ENCODE measurements at regions not wholly inside any gene's neighbourhood (a gene's known extent, or its start where the extent isn't known, plus 50 kb on each side); places are given as distances from the start of the nearest gene placed in this dataset.

GRCh38 chr13:63024458-63024857, 1608.8 kb upstream of the PCDH20 start:
- Histone ChIP-seq H3K27me3 (replicated peaks; ENCODE audit: insufficient read depth) (no peaks in the 10 kb centered on the region), H3K4me1 (ENCODE audit: control insufficient read depth in 1 of 2, low read depth in 2 of 2) (no peaks in the 10 kb centered on the region), H3K36me3 (no peaks in the 10 kb centered on the region), H3K4me3 (no peak overlapping the region), H3K27ac (no peak overlapping the region), H3K9me3 (no peaks in the 10 kb centered on the region)
- DNase-seq (ENCODE audit: low spot score) (no peak), ATAC-seq (ENCODE audit: insufficient number of reproducible peaks, low FRiP score, low read depth) (no peak)
- TF ChIP-seq CTCF (IDR thresholded peaks at IDR 0.05), result no peak

GRCh38 chr13:63011996-63012395, 1596.3 kb upstream of the PCDH20 start:
- H3K27ac ChIP-seq, result no peak overlapping the region
- ATAC-seq (ENCODE audit: insufficient number of reproducible peaks, low FRiP score, low read depth) (no peak), DNase-seq (ENCODE audit: low spot score) (no peak)
- no peaks in the 10 kb centered on the region for H3K27me3 ChIP-seq (replicated peaks; ENCODE audit: insufficient read depth)
- H3K4me1 ChIP-seq (ENCODE audit: control insufficient read depth in 1 of 2, low read depth in 2 of 2), result no peaks in the 10 kb centered on the region
- H3K9me3 ChIP-seq, result peaks cover 8% of the 10 kb centered on the region
- H3K4me3 ChIP-seq, result no peak overlapping the region
- no peaks in the 10 kb centered on the region for H3K36me3 ChIP-seq
- TF ChIP-seq CTCF (IDR thresholded peaks at IDR 0.05), result no peak

- no peak for DNase-seq (ENCODE audit: low spot score)
- Histone ChIP-seq H3K36me3 (no peaks in the 10 kb centered on the region), H3K9me3 (peaks cover 8% of the 10 kb centered on the region), H3K27me3 (replicated peaks; ENCODE audit: insufficient read depth) (no peaks in the 10 kb centered on the region), H3K27ac (no peak overlapping the region), H3K4me1 (ENCODE audit: control insufficient read depth in 1 of 2, low read depth in 2 of 2) (no peaks in the 10 kb centered on the region), H3K4me3 (no peak overlapping the region)
- no peak for ATAC-seq (ENCODE audit: insufficient number of reproducible peaks, low FRiP score, low read depth)
- no peak for TF ChIP-seq CTCF (IDR thresholded peaks at IDR 0.05)
Observed at GRCh38 chr13:63010072-63010658, 1594.5 kb upstream of the PCDH20 start.

- DNase-seq (ENCODE audit: low spot score) (no peak), ATAC-seq (ENCODE audit: insufficient number of reproducible peaks, low FRiP score, low read depth) (no peak)
- Histone ChIP-seq H3K4me3 (no peak overlapping the region), H3K27ac (no peak overlapping the region), H3K36me3 (no peaks in the 10 kb centered on the region), H3K4me1 (ENCODE audit: control insufficient read depth in 1 of 2, low read depth in 2 of 2) (no peaks in the 10 kb centered on the region), H3K9me3 (peaks cover 8% of the 10 kb centered on the region), H3K27me3 (replicated peaks; ENCODE audit: insufficient read depth) (no peaks in the 10 kb centered on the region)
- TF ChIP-seq CTCF (IDR thresholded peaks at IDR 0.05), result no peak
Observed at GRCh38 chr13:63005625-63006024, 1590.0 kb upstream of the PCDH20 start.

GRCh38 chr13:62997696-62998095, 1582.0 kb upstream of the PCDH20 start:
- H3K4me1 ChIP-seq (ENCODE audit: control insufficient read depth in 1 of 2, low read depth in 2 of 2), result no peaks in the 10 kb centered on the region
- H3K27ac ChIP-seq, result no peak overlapping the region
- TF ChIP-seq CTCF (IDR thresholded peaks at IDR 0.05), result no peak
- DNase-seq (ENCODE audit: low spot score) (no peak), ATAC-seq (ENCODE audit: insufficient number of reproducible peaks, low FRiP score, low read depth) (no peak)
- H3K36me3 ChIP-seq, result no peaks in the 10 kb centered on the region
- no peak overlapping the region for H3K4me3 ChIP-seq
- no peaks in the 10 kb centered on the region for H3K27me3 ChIP-seq (replicated peaks; ENCODE audit: insufficient read depth)
- no peaks in the 10 kb centered on the region for H3K9me3 ChIP-seq
